HG02571 (cell line): ENCODE measurements at regions not wholly inside any gene's neighbourhood (a gene's known extent, or its start where the extent isn't known, plus 50 kb on each side); places are given as distances from the start of the nearest gene placed in this dataset.
"Not testable (repeated sequence)": the region's sequence is repeated elsewhere in the genome, so short reads cannot be mapped to it uniquely, and the experiment has no call there.

Source experiments
- ATAC-seq: cut with Tn5 transposase; IDR thresholded peaks from one replicate; pipeline ENCODE4 v1.9.1; 2021; ENCODE audit warnings: mild to moderate bottlenecking, moderate library complexity; ENCODE audit not compliant: unreplicated experiment

DNA sequence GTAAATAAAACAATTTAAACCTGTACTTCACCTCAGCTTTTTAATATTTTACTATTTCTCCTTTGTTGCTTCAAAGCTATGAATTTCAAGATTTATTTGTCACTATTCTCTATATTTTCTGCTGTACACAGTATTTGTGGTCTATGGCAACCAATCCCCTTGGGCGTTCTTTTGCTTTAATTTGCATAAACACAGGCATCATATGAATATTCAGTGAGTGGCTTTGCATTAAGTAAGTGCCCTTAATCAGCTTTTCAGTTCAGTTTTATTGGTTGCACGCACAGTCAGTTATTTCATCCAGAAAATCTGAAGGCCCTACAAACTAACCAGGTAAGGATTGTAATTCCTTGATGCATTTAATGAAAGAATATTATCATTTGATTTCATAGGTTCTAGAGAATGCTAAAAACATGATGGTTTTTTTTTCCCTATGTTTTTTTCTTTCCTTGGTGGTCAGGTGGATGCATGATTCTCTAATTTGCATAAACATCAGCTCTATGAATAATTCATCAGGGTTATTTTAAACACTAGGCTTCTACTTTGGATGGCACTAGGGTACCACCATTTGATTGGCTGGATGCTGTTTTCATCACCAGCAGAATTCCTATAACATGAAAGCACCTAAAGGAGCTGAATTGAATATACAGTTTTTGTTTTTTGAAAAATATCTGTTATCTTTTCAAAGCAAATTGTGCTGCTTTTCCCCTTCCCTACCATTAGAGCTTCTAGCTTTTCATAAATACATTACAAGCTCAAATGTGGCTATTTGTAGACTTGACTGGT, 249.2 kb upstream of the CCNH start:
- ATAC-seq = no peak

DNA sequence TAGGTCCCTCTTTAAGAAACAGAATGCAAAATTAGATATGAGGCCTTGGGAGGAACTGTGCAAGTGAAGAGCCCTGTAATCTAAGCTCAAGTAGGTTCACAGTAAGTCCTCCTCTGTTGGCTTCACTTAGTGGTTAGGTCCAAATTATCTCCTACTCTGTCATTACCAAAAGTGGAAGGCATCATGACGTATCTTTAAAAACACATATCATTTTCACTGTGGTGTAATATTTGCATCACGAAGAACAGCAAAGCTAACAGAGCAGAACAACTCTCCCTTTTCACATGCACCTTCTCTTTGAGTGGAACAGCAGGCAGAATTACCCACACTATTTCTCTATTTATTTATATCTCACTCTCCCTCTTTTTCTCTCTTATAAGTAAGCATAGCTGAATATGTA, 240.5 kb upstream of the CCNH start:
- no peak for ATAC-seq

DNA sequence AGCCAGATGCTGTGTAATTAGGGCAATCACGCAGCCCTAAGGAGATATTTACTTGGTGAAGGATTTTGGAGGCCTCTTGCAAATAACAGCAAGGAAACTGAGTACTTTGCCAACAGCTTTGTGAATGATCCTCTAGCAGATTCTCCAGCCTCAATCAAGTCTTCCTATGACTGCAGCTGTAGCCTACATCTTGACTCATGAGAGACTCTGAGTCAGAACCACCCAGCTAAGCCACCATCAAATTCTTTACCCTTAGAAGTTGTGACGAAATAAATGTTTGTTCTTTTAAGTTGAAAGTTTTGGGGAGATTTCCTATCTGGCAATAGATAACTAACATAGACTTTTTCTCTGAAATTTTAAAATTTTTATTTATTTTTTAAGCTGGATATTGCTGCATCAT, 237.6 kb upstream of the CCNH start:
- ATAC-seq = no peak

DNA sequence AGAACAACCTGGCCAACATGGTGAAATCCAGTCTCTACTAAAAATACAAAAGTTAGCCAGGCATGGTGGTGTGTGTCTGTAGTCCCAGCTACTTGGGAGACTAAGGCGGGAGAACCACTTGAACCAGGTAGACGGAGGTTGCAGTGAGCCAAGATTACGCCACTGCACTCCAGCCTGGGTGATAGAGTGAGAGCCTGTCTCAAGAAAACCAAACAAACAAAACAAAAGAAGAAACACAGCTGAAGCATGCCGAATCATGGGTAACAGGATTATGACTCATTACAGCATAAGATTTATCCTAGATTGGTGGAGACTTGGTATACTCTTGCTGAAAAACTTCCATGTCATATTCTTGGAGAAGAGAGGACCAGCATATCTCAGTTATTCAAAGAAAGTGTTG, 236.7 kb upstream of the CCNH start:
- no peak for ATAC-seq

DNA sequence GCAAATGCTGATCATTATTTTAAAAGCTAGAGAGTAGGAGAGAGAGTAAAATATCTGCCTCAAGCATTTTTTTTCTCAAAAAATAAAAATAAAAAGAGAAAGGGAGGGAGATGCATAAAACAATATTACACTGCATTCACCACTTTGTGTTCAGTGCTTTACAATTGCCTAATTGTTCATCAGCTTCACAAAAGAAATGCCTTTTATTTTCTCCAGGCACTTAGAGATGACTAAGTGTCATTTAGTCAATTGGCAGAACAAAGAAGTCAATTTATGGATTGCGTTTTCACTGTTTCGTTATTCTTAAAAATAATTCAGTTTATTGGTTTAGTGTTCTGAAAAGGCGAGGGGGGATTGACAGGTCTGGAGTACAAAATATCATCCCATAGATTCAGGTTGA, 232.5 kb upstream of the CCNH start:
- no peak for ATAC-seq

DNA sequence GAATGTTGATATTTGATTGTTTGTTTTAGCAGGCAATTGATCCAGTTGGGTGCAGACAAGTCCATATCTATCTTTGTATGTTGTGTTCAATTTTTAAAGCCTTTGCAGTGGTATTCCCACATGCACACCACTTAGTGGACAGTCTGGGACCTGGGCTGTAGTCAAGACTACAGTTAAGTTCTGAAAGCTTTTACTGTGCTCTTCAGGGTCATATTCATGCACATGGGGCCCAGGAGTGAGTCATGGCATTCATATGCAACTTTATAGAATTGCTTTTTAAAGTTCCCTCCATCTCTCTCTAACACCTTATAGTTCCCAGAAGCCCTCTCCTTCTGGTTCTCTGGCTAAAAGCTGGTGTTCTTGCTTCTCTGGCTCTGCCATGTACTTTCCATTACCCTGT, 228.2 kb upstream of the CCNH start:
- ATAC-seq = no peak

DNA sequence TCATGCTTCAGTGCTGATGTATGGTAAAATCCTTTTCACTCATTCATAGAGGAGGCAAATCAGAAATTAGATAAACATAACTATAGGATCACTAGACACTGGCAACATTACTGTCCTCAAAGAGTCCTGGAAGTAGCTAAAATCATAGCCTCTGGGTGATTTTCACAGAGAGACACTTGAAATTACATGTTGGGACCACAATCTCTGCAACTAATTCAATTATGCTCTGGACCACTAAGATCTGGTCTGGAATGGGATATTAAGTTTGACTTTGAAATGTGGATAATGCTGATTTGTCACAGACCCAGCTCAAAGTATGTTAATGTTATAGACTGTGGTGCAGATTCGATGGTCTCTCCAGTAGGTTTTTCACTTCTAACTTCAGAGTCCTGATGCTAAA, 214.6 kb upstream of the CCNH start:
- no peak for ATAC-seq

DNA sequence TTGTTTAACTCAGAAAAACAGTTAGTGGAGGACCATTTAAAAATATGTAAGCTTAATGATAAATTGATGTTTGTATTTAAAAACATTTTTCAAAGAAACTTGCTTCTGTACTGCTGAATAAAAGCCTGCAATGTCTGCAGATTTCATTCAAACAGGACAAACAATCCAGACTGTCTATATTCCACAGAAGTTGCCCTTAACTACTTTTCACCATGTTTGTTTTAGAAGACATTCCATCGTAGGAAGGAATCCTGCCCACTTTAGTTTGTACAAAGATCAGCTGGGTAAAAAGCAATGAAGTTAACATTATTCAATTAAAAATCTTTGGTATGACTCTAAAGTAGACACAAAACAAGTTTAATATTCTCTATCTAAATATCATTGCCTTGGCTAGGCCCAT, 195.7 kb upstream of the CCNH start:
- ATAC-seq = no peak

DNA sequence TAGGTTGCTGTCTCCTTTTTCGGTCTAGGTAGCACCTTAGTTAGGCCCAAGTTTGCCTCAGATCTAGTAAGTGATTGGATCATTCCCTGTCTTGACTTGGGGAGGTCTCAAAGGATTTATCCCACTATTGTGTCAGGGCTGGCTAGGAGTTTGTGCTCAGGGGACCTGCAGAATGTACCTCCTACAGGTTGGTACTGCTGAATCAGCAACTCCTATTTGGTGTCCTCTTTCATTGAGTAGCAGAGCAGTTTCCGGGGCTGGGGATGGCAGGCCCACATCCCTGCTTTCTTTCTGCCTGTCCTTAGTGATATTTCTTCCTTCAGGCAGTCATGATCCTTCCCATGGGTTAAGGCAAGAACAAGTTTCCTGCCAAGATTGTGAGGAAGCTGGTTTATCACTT, 192.9 kb upstream of the CCNH start:
- no peak for ATAC-seq

DNA sequence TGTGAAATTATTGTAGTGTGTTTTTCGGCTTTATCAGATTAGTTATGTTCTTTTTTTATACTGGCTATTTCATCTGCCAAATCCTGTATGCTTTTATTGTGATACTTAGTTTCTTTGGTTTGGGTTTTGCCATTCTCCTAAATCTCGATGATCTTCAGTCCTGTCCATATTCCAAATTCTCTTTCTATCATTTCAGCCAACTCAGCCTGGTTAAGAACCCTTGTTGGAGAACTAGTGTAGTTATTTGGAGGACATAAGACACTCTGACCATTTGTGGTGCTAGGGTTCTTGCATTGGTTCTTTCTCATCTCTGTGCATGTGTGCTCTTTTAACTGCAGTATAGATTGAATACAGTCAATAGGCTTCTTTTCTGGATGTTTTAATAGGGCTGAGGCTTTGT, 187.0 kb upstream of the CCNH start:
- no peak for ATAC-seq

DNA sequence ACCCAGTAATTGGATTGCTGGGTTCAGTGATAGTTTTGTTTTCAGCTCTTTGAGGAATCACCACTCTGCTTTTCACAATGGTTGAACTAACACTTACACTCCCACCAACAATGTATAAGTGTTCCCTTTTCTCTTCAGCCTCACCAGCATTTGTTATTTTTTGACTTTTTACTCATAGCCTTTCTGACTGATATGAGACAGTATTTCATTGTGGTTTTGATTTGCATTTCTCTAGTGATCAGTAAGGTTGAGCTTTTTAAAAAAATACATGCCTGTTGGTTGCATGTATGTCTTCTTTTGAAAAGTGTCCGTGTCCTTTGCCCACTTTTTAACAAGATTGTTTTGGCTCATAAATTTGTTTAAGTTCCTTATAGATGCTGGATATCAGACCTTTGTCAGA, 185.7 kb upstream of the CCNH start:
- ATAC-seq = no peak

DNA sequence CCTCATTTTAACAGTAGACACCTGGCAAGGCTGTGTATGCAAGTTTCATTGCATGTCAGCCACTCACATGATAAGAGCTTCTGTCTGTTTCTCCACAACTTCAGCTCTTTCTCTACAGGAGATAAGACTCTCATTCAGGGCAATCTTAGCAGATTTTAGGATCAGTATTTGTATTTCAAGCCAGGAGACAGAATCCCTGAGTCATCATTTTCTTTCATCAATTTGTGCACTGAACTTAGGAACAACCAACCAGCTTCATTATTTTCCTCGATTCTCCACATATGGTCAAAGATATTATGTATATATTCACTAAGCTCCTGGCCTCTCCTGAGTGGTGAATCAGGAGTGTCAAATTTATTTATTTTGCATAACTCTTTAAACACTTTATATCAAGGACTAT, 181.8 kb upstream of the CCNH start:
- ATAC-seq = no peak

DNA sequence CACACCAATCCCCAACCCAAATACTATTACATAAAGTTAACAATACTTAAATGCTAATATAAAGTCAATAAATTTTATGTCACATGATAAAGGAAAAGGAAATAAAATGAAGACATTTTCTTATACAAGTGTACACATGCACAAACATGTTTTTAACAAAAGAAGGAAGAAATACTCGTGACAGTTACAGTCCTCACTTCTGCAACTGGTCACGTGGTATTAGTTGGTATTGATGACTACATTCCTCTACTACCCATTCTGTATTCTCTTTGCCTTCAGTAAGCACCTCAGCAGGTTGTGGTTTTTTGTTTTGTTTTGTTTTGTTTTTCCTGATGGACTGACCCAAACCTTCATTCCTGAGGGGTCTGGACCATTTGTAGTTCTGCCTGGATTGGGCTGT, 176.9 kb upstream of the CCNH start:
- no peak for ATAC-seq

DNA sequence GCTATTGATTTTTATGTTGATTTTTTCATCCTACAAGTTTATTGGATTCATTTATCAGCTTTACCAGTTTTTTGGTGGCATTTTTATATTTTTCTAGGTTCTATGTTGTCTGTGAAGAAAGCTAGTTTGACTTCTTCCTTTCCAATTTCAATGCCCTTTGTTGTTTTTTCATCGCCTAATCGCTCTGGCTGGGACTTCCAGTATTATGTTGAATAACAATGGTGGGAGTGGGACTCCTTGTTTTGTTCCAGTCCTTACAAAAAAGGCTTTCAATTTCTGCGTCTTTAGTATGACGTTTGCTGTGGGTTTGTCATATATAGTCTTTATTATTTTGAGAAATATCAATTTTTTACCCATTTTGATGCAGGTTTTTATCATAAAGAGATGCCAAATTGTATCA, 175.6 kb upstream of the CCNH start:
- no peak for ATAC-seq

DNA sequence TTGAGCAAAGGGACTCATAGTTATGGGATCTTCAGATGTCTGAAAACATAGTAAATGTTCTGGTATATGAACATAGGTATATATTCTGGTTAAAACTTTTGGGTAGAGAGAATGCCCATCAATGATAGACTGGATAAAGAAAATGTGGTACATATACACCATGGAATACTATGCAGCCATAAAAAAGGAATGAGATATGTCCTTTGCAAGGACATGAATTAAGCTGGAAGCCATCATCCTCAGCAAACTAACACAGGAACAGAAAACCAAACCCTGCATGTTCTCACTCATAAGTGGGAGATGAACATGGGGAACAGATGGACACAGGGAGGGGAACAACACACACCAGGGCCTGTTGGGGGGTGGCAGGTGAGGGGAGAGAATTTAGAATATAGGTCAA, 171.0 kb upstream of the CCNH start:
- not testable (repeated sequence) for ATAC-seq

DNA sequence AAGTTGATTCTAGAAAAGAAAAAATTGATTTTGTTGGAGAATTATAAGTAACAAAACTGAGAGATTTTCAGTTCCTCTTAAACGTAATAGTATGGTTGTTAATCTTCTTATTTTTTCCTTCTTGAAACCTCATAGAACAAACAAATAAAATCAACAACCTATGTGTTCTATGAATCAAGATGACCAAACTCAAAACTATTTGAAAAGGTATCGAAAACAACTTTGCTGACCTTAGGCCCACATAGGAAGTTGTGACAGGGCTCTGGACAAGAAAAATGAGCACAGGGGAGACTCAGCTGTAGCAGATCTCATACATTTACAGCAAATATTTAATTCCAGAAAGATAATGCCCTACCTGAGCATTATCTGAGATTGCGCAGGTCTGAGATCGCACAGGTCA, 169.4 kb upstream of the CCNH start:
- ATAC-seq = no peak

DNA sequence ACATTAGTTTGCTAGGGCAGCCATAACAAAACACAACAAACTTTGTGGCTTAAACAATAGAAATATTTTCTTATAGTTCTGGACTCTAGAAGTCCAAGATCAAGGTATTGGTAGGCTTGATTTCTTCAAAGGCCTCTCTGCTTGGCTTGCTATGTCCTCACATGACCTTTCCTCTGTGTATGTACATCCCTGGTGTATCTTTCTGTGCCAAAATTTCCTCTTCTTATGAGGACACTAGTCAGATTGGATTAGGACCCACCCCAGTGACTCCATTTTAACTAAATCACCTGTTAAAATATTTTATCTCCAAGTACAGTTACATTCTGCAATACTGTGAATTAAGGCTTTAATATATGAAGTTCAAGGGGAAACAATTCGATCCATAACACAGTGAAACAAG, 168.9 kb upstream of the CCNH start:
- no peak for ATAC-seq

DNA sequence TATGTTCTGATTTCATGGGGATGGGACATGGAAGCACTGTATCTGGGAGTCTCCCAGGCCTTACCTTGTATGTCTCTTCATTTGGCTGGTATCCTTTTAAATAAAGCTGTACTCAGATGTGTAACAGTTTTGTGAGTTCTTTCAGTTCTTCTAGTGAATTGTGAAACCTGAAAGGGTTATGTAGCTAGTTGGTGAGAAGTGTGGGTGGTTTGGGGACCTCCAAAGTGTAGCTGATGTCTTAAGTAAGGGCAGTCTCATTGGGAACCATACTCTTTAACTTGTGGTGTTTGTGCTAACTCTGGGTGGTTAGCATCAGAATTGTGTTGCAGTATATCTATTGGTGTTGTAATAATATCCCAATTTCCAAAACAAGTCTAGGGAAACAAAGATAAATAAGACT, 166.9 kb upstream of the CCNH start:
- no peak for ATAC-seq

DNA sequence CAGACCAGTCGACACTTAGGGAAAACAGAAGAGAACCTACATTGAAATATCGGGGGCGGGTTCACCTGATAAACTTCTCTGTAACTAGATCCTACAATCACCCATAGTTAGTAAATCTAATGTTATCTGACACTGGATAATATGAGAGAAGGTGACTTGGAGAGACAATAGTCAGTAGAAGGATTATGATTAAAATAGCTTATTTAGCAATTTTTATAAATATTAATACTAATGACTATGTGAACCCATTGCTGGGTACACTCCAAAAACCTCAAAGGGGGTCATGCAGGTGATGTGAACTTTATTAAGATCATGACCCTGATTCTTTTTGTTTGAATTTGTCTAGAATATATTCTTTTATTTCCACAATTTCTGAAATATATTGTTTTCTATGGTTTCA, 164.1 kb upstream of the CCNH start:
- ATAC-seq = no peak

DNA sequence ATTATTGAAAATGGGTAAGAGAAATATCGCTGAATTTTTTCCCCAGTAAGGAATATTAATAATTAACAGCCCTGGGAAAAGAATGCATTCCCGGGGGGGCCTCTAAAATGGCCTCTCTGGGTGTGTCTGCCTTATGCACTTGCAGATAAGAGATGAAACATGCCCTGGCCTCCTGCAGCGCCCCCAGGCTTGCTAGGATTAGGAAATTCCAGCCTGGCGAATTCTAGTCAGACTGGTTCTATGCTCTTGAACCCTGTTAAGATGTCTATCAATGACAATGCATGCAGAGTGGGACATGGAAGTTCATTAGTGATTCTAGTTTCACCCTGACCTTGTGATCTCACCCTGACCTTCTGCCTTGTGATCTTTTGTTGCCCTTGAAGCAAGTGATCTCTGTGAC, 163.6 kb upstream of the CCNH start:
- ATAC-seq = not testable (repeated sequence)

DNA sequence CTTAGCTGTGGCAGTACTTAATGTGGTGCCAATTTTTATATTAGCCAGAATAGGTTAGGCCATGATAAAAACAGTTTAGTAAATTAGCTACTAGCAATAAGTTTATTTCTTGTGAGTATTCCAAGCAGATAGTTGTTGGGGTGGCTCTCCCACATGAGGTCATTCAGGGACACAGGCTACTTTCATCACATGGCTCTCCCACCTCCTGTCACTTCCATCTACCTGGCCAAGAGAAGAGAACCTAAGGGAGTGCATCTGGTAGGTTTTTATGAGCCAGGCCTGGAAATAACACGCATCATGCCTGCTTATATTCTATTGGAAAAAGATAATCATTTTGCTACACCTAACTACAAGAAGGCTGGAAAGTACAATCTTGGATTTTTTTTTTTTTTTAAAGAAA, 161.4 kb upstream of the CCNH start:
- ATAC-seq = no peak

DNA sequence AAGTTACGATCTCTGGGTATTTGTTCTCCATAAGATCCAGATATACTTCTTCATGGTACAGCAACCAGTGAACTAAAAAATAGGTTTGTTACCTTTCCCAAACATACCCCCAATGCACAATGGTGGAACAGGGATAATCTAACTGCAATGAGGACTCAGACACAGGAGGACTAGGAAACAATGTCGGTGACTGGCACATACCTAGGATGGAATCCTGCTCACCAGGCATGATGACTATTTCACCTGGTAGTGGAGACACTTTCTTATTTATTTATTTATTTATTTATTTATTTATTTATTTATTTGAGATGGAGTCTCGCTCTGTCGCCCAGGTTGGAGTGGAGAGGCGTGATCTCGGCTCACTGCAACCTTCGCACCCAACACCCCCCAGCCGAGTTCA, 159.9 kb upstream of the CCNH start:
- no peak for ATAC-seq

DNA sequence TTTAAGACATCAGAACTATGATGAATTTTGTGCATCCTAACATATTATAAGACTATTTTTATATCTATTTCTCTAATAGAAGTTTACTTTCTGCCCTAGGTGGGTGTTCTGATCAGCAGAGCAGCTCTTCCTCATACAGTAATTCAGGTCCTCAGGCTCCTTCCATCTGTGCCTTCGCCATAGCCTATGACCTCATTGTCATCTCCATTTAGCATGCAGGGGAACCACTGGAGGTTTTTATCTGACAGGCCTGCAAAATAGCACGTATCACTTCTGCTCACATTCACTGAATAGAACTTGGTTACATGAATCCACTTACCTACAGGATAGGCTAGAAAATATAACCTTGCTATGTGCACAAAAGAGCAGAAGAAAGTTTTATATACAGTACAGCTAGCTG, 159.4 kb upstream of the CCNH start:
- no peak for ATAC-seq
